HCT116 (cell line): ENCODE measurements at regions not wholly inside any gene's neighbourhood (a gene's known extent, or its start where the extent isn't known, plus 50 kb on each side); places are given as distances from the start of the nearest gene placed in this dataset.

Experiments
- ATAC-seq: fragments of 200-7000 bp; cut with Tn5 transposase; 2 replicates; pipeline ENCODE4 v1.9.1; 2020; ENCODE audit warnings: mild to moderate bottlenecking, moderate library complexity
- BruUV-seq: library from RNA; stranded (reverse); fragments of 400-500 nt; replicated peaks from 2 replicates; lab custom pipeline; 2021; lab: Mats Ljungman, UMichigan
- CTCF ChIA-PET: fragments of 300-600 bp; sonication (Branson Sonifier 250); formaldehyde crosslinking; loops from one replicate; lab custom pipeline; 2021; ENCODE audit warnings: antibody characterized with exemption; lab: Charles Lee
- POLR2A ChIA-PET: fragments of 300-600, 350-600 bp; sonication (Branson Sonifier 250); formaldehyde crosslinking; loops from one replicate; lab custom pipeline; 2021; ENCODE audit warnings: antibody characterized with exemption; lab: Charles Lee
- RAD21 ChIA-PET, 2 experiments: fragments of 300-600 bp; sonication (Branson Sonifier 250); formaldehyde crosslinking; loops; one replicate each; lab custom pipeline; 2023; ENCODE audit warnings: low total read pairs in 2 of 2; ENCODE audit not compliant: uncharacterized antibody in 2 of 2, unreplicated experiment in 2 of 2, low non-redundant PET in 1 of 2; lab: Charles Lee
- DNase-seq: peaks from one replicate; pipeline ENCODE4 v3.0.0-alpha.2; 2010; ENCODE audit warnings: low read depth, low spot score
- H2AFZ ChIP-seq: fragments of 200-600 bp; shearing (Covaris generic), sonication (generic); 2 replicates; pipeline ENCODE4 v1.6.1; 2017; ENCODE audit warnings: low read depth, mixed run types, mixed read lengths, antibody characterized with exemption, low read length; ENCODE audit not compliant: poor library complexity, severe bottlenecking
- H3K27ac ChIP-seq: 2 replicates; pipeline ENCODE4 v1.5.1; 2012; ENCODE audit warnings: low read depth, low read length
- H3K27me3 ChIP-seq: fragments of 200-600 bp; sonication (generic); 2 replicates; pipeline ENCODE4 v1.6.1; 2016; ENCODE audit warnings: mixed run types, low read length, mixed read lengths; ENCODE audit not compliant: insufficient read depth
- H3K36me3 ChIP-seq, 2 experiments: fragments of 200-500 bp in 1 of 2; fragments of 200-600 bp in 1 of 2; sonication (Bioruptor generic) in 1 of 2; sonication (generic) in 1 of 2; 2 replicates each; pipeline versions ENCODE4 v1.5.1 to v1.6.1; 2014 to 2016; ENCODE audit warnings: low read length in 2 of 2, inconsistent platforms in 1 of 2, mixed read lengths in 1 of 2, mixed run types in 1 of 2; ENCODE audit not compliant: insufficient read depth in 2 of 2, control insufficient read depth in 1 of 2
- H3K4me1 ChIP-seq, 2 experiments: fragments of 200-600 bp in 1 of 2; sonication (generic) in 1 of 2; 2 replicates each; pipeline versions ENCODE4 v1.5.1 to v1.6.1; 2012 to 2017; ENCODE audit warnings: low read length in 2 of 2, inconsistent platforms in 1 of 2, mild to moderate bottlenecking in 1 of 2, mixed read lengths in 1 of 2, mixed run types in 1 of 2, moderate library complexity in 1 of 2; ENCODE audit not compliant: insufficient read depth in 2 of 2, control insufficient read depth in 1 of 2
- H3K4me2 ChIP-seq: fragments of 200-600 bp; sonication (generic); 2 replicates; pipeline ENCODE4 v1.6.1; 2017; ENCODE audit warnings: mixed run types, low read length, mixed read lengths
- H3K4me3 ChIP-seq, 2 experiments: fragments of 200-600 bp in 1 of 2; sonication (generic) in 1 of 2; replicated peaks in 1 of 2; 2 replicates each; pipeline ENCODE4 v1.5.1; 2011 to 2016; ENCODE audit warnings: low read length in 2 of 2, control low read depth in 1 of 2, low read depth in 1 of 2, mild to moderate bottlenecking in 1 of 2, mixed read lengths in 1 of 2, mixed run types in 1 of 2
- H3K79me2 ChIP-seq: fragments of 200-600 bp; sonication (generic); 2 replicates; pipeline ENCODE4 v1.6.1; 2017; ENCODE audit warnings: mild to moderate bottlenecking, mixed run types, low read length, moderate library complexity, mixed read lengths; ENCODE audit not compliant: insufficient read depth
- H3K9ac ChIP-seq: fragments of 200-600 bp; sonication (generic); 2 replicates; pipeline ENCODE4 v1.6.1; 2016; ENCODE audit warnings: low read length, mixed read lengths
- H3K9me2 ChIP-seq: fragments of 200-600 bp; sonication (generic), shearing (Covaris generic); 2 replicates; pipeline ENCODE4 v1.6.1; 2017; ENCODE audit warnings: mixed run types, mild to moderate bottlenecking, moderate library complexity; ENCODE audit not compliant: insufficient read depth
- H3K9me3 ChIP-seq, 2 experiments: fragments of 200-500 bp in 1 of 2; fragments of 200-600 bp in 1 of 2; sonication (Bioruptor generic) in 1 of 2; sonication (generic) in 1 of 2; 2 replicates each; pipeline ENCODE4 v1.6.1; 2014 to 2017; ENCODE audit warnings: low read length in 2 of 2, mixed read lengths in 2 of 2, inconsistent platforms in 1 of 2, low read depth in 1 of 2, mild to moderate bottlenecking in 1 of 2, mixed run types in 1 of 2, moderate library complexity in 1 of 2; ENCODE audit not compliant: control insufficient read depth in 1 of 2, insufficient read depth in 1 of 2
- H4K20me1 ChIP-seq: fragments of 200-600 bp; sonication (generic), shearing (Covaris generic); 2 replicates; pipeline ENCODE4 v1.6.1; 2017; ENCODE audit warnings: mixed run types, mild to moderate bottlenecking, moderate library complexity; ENCODE audit not compliant: insufficient read depth
- ATF3 ChIP-seq: IDR thresholded peaks from 2 replicates; pipeline ENCODE4 v1.6.1; 2012
- CBX3 ChIP-seq: IDR thresholded peaks from 2 replicates; pipeline ENCODE4 v1.6.1; 2012; ENCODE audit warnings: low read depth
- CTCF ChIP-seq, 3 experiments: fragments of 200-600 bp in 1 of 3; sonication (generic) in 1 of 3; IDR thresholded peaks in 2 of 3; conservative IDR thresholded peaks in 1 of 3; 2 replicates each; pipeline ENCODE4 v1.5.1; 2012 to 2017; ENCODE audit warnings: low read depth in 2 of 3, low read length in 2 of 3, antibody characterized with exemption in 1 of 3, borderline replicate concordance in 1 of 3, control low read depth in 1 of 3, mild to moderate bottlenecking in 1 of 3, mixed read lengths in 1 of 3, mixed run types in 1 of 3, moderate library complexity in 1 of 3; ENCODE audit not compliant: insufficient read depth in 1 of 3
- ELF1 ChIP-seq: IDR thresholded peaks from 2 replicates; pipeline ENCODE4 v1.6.1; 2012; ENCODE audit warnings: low read depth, borderline replicate concordance
- EZH2 ChIP-seq: fragments of 200-600 bp; sonication (generic); IDR thresholded peaks from 2 replicates; pipeline ENCODE4 v1.6.1; 2017; ENCODE audit warnings: antibody characterized with exemption, mixed run types
- EZH2phosphoT487 ChIP-seq: fragments of 200-600 bp; IDR thresholded peaks from 2 replicates; pipeline ENCODE4 v1.6.1; 2018; ENCODE audit warnings: antibody characterized with exemption, borderline replicate concordance
- FOSL1 ChIP-seq: IDR thresholded peaks from 2 replicates; pipeline ENCODE4 v1.6.1; 2012; ENCODE audit warnings: low read depth
- MAX ChIP-seq: IDR thresholded peaks from 2 replicates; pipeline ENCODE4 v1.6.1; 2012
- POLR2A ChIP-seq: IDR thresholded peaks from 2 replicates; pipeline ENCODE4 v1.7.0; 2011; ENCODE audit warnings: borderline replicate concordance; ENCODE audit not compliant: insufficient read depth, insufficient read length; ENCODE audit errors: extremely low read depth
- POLR2AphosphoS5 ChIP-seq: IDR thresholded peaks from 2 replicates; pipeline ENCODE4 v1.6.1; 2011; ENCODE audit warnings: mild to moderate bottlenecking, low read depth, low read length, moderate library complexity
- REST ChIP-seq: IDR thresholded peaks from 2 replicates; pipeline ENCODE4 v1.6.1; 2012; ENCODE audit warnings: low read depth
- SRF ChIP-seq: IDR thresholded peaks from 2 replicates; pipeline ENCODE4 v1.6.1; 2012; ENCODE audit warnings: low read depth
- TCF7L2 ChIP-seq: IDR thresholded peaks from 2 replicates; pipeline ENCODE4 v1.7.0; 2011; ENCODE audit warnings: borderline replicate concordance, inconsistent platforms; ENCODE audit not compliant: insufficient read depth, insufficient read length; ENCODE audit errors: extremely low read depth
- YY1 ChIP-seq: IDR thresholded peaks from 2 replicates; pipeline ENCODE4 v1.6.1; 2011; ENCODE audit warnings: low read length, low read depth, moderate library complexity, mild to moderate bottlenecking; ENCODE audit not compliant: insufficient replicate concordance; ENCODE audit errors: extremely low read depth
- intact Hi-C: fragments of 100-400 bp; cut with micrococcal nuclease; formaldehyde crosslinking; loops from 2 replicates; pipeline ENCODE4 v1.10.0; 2022

- ATAC-seq: no peak
- no peak overlapping the region for H3K4me3 ChIP-seq
- no peaks in the 10 kb centered on the region for H3K36me3 ChIP-seq
- no peak for DNase-seq
- intact Hi-C loops: no loop called here
- H3K27ac ChIP-seq: no peak overlapping the region
- BruUV-seq: no TSS peak
- no peaks in the 10 kb centered on the region for H4K20me1 ChIP-seq
- H2AFZ ChIP-seq: no peak overlapping the region
- TF ChIP-seq YY1 (no peak), POLR2A (no peak), SRF (no peak), ELF1 (no peak), EZH2phosphoT487 (no peak), EZH2 (no peak), POLR2AphosphoS5 (no peak), TCF7L2 (no peak), ATF3 (no peak), CBX3 (no peak), MAX (no peak)
- TF ChIP-seq, all 23 proteins: peak for 0
- RAD21 ChIA-PET: no interaction called here
- Histone ChIP-seq H3K4me2 (no peak overlapping the region), H3K9me3 (no peaks in the 10 kb centered on the region; a peak in 1 of 4 replicates), H3K79me2 (no peaks in the 10 kb centered on the region), H3K9ac (no peak overlapping the region), H3K4me1 (no peaks in the 10 kb centered on the region), H3K9me2 (no peaks in the 10 kb centered on the region), H3K27me3 (no peaks in the 10 kb centered on the region)
- POLR2A ChIA-PET: no interaction called here
- CTCF ChIA-PET: no interaction called here
Observed at GRCh38 chr6:165762125-165762524, 99.1 kb upstream of the PDE10A start.

GRCh38 chr6:165760803-165761185 lies 97.8 kb upstream of the PDE10A start:
- no peak for DNase-seq
- TF ChIP-seq REST: no peak
- TF ChIP-seq SRF: no peak
- no peak for TF ChIP-seq POLR2A
- TF ChIP-seq CTCF (IDR thresholded peaks at IDR 0.05 in 2 of 3, conservative IDR thresholded peaks at IDR 0.05 in 1 of 3; ENCODE audit: borderline replicate concordance in 1 of 3, insufficient read depth in 1 of 3, low read depth in 2 of 3, low read length in 2 of 3): no peak
- TF ChIP-seq TCF7L2: no peak
- no peak for TF ChIP-seq FOSL1
- no peak for TF ChIP-seq ELF1
- H3K4me2 ChIP-seq: no peak overlapping the region
- no peaks in the 10 kb centered on the region for H3K27me3 ChIP-seq
- H3K4me1 ChIP-seq: no peaks in the 10 kb centered on the region
- H3K36me3 ChIP-seq: no peaks in the 10 kb centered on the region
- intact Hi-C loops: no loop called here
- no peak overlapping the region for H3K9ac ChIP-seq
- no peaks in the 10 kb centered on the region for H4K20me1 ChIP-seq
- H3K4me3 ChIP-seq: no peak overlapping the region
- H3K79me2 ChIP-seq: no peaks in the 10 kb centered on the region
- BruUV-seq: no TSS peak
- CTCF ChIA-PET: no interaction called here
- no peak for ATAC-seq
- POLR2A ChIA-PET: no interaction called here
- H2AFZ ChIP-seq: no peak overlapping the region
- H3K27ac ChIP-seq: no peak overlapping the region
- RAD21 ChIA-PET: no interaction called here
- no peaks in the 10 kb centered on the region; a peak in 1 of 4 replicates for H3K9me3 ChIP-seq
- H3K9me2 ChIP-seq: no peaks in the 10 kb centered on the region
